ENCODE measurements at regions not wholly inside any gene's neighbourhood (a gene's known extent, or its start where the extent isn't known, plus 50 kb on each side); places are given as distances from the start of the nearest gene placed in this dataset.

DNA sequence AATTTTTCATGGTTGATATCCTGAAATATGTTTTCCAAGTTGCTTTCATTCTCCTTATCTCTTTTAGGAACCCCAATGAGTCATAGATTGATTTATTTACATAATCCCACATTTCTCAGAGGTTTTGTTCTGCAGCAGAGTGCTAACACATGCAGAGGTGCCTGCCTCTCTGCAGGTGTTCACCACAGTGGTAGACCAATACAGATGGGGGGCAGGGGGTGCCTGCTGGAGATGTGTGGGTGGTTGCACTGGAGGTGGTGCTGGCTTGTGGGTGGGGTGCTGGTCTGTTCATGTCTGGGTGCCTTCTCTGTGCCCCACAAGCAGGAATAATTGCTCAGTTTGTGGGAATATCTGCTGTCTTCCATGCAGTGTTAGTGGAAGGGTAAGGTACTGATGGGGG is 131.1 kb downstream of the JRKL start:
- H3K4me1 ChIP-seq (ENCODE audit: control insufficient read depth in 1 of 2, insufficient read depth in 2 of 2, low read depth in 1 of 2, low read length in 1 of 2), result no peaks in the 10 kb centered on the region
- TF ChIP-seq FOXM1 (IDR thresholded peaks at IDR 0.05; ENCODE audit: low read depth) (no peak), CHD2 (IDR thresholded peaks at IDR 0.05; ENCODE audit: low read length, partially characterized antibody) (no peak), ELF1 (IDR thresholded peaks at IDR 0.05) (no peak), GATA2 (CRISPR knock-in tag; IDR thresholded peaks at IDR 0.05) (no peak), YY1 (IDR thresholded peaks at IDR 0.05; ENCODE audit: low read depth) (no peak), NFIC (IDR thresholded peaks at IDR 0.05; ENCODE audit: borderline replicate concordance) (no peak), MEF2A (IDR thresholded peaks at IDR 0.05; ENCODE audit: borderline replicate concordance, low read depth) (no peak), TAF1 (IDR thresholded peaks at IDR 0.05; ENCODE audit: borderline replicate concordance, low read depth, low read length) (no peak), TCF12 (IDR thresholded peaks at IDR 0.05) (no peak), RXRA (IDR thresholded peaks at IDR 0.05; ENCODE audit: borderline replicate concordance, low read depth) (no peak), RFX5 (IDR thresholded peaks at IDR 0.05; ENCODE audit: low read length) (no peak), GABPA (IDR thresholded peaks at IDR 0.05; ENCODE audit: low read depth) (no peak), RAD21 (IDR thresholded peaks at IDR 0.05; ENCODE audit: low read length) (no peak)
- TF ChIP-seq, protein P1, sequence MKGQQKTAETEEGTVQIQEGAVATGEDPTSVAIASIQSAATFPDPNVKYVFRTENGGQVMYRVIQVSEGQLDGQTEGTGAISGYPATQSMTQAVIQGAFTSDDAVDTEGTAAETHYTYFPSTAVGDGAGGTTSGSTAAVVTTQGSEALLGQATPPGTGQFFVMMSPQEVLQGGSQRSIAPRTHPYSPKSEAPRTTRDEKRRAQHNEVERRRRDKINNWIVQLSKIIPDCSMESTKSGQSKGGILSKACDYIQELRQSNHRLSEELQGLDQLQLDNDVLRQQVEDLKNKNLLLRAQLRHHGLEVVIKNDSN (IDR thresholded peaks at IDR 0.05; ENCODE audit: borderline replicate concordance, low read depth), result no peak
- TF ChIP-seq, protein P2, sequence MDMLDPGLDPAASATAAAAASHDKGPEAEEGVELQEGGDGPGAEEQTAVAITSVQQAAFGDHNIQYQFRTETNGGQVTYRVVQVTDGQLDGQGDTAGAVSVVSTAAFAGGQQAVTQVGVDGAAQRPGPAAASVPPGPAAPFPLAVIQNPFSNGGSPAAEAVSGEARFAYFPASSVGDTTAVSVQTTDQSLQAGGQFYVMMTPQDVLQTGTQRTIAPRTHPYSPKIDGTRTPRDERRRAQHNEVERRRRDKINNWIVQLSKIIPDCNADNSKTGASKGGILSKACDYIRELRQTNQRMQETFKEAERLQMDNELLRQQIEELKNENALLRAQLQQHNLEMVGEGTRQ (IDR thresholded peaks at IDR 0.05; ENCODE audit: borderline replicate concordance, low read depth, low read length), result no peak
- TF ChIP-seq, protein P3, sequence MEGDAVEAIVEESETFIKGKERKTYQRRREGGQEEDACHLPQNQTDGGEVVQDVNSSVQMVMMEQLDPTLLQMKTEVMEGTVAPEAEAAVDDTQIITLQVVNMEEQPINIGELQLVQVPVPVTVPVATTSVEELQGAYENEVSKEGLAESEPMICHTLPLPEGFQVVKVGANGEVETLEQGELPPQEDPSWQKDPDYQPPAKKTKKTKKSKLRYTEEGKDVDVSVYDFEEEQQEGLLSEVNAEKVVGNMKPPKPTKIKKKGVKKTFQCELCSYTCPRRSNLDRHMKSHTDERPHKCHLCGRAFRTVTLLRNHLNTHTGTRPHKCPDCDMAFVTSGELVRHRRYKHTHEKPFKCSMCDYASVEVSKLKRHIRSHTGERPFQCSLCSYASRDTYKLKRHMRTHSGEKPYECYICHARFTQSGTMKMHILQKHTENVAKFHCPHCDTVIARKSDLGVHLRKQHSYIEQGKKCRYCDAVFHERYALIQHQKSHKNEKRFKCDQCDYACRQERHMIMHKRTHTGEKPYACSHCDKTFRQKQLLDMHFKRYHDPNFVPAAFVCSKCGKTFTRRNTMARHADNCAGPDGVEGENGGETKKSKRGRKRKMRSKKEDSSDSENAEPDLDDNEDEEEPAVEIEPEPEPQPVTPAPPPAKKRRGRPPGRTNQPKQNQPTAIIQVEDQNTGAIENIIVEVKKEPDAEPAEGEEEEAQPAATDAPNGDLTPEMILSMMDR (IDR thresholded peaks at IDR 0.05), result no peak
- TF ChIP-seq, protein P4, sequence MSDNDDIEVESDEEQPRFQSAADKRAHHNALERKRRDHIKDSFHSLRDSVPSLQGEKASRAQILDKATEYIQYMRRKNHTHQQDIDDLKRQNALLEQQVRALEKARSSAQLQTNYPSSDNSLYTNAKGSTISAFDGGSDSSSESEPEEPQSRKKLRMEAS (IDR thresholded peaks at IDR 0.05; ENCODE audit: low read depth), result no peak

DNA sequence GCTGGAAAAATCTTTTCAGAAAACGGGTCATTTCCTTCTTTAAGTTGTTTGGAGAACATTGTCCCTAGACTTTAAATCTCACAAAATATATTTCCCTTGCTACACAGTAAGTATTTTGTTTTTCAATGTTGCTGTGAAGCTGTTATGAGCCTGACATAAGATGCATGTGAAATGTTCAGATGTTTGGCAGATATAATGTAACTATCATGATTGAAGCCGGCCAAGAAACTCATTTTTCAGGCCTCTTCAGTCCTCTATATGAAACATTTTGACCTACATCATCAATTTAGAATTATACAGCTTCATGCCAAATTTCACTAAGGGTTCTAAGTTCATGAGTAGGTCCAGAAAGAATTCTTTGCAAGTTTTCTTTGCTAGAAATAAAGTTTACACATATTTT is 133.8 kb downstream of the JRKL start:
- H3K36me3 ChIP-seq (replicated peaks in 1 of 2; ENCODE audit: control insufficient read depth in 1 of 2, insufficient read depth in 2 of 2, low read length in 1 of 2), result no peaks in the 10 kb centered on the region
- no peaks in the 10 kb centered on the region for H3K4me1 ChIP-seq (ENCODE audit: control insufficient read depth in 1 of 2, insufficient read depth in 2 of 2, low read depth in 1 of 2, low read length in 1 of 2)
- DNase-seq, result no peak
- ChIA-PET POLR2A (no interaction called here), CTCF (interaction anchor here (0.9 to 1.4 kb wide), 2 partner anchors 12 to 60 kb away, joined by 3 to 4 read pairs; no protein-coding TSS in a partner anchor)
- no peaks in the 10 kb centered on the region for H3K9me2 ChIP-seq
- WGBS (ENCODE audit: low lambda C conversion rate), result 37% methylated on average over 2 of the region's 2 CpGs
- no peaks in the 10 kb centered on the region for H3K9me3 ChIP-seq
- no peak overlapping the region for H3K4me3 ChIP-seq (ENCODE audit: low read depth in 2 of 2, low read length in 1 of 2)
- H3K4me2 ChIP-seq, result no peak overlapping the region
- H4K20me1 ChIP-seq (ENCODE audit: insufficient read depth), result no peaks in the 10 kb centered on the region
- H3F3A ChIP-seq (replicated peaks; ENCODE audit: insufficient read depth), result no peaks in the 10 kb centered on the region
- no peak overlapping the region for H3K27ac ChIP-seq (ENCODE audit: low read depth in 2 of 2, low read length in 1 of 2)
- no peaks in the 10 kb centered on the region for H3K27me3 ChIP-seq (ENCODE audit: insufficient read depth)
- H2AFZ ChIP-seq (ENCODE audit: low read depth), result no peak overlapping the region
- no peak overlapping the region for H3K9ac ChIP-seq
- no peaks in the 10 kb centered on the region for H3K79me2 ChIP-seq (ENCODE audit: insufficient read depth)
- TF ChIP-seq, protein P5, sequence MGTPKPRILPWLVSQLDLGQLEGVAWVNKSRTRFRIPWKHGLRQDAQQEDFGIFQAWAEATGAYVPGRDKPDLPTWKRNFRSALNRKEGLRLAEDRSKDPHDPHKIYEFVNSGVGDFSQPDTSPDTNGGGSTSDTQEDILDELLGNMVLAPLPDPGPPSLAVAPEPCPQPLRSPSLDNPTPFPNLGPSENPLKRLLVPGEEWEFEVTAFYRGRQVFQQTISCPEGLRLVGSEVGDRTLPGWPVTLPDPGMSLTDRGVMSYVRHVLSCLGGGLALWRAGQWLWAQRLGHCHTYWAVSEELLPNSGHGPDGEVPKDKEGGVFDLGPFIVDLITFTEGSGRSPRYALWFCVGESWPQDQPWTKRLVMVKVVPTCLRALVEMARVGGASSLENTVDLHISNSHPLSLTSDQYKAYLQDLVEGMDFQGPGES (IDR thresholded peaks at IDR 0.05; ENCODE audit: low read depth, low read length), result no peak
- TF ChIP-seq, protein P4 (IDR thresholded peaks at IDR 0.05; ENCODE audit: low read depth), result no peak
- TF ChIP-seq, protein P6, sequence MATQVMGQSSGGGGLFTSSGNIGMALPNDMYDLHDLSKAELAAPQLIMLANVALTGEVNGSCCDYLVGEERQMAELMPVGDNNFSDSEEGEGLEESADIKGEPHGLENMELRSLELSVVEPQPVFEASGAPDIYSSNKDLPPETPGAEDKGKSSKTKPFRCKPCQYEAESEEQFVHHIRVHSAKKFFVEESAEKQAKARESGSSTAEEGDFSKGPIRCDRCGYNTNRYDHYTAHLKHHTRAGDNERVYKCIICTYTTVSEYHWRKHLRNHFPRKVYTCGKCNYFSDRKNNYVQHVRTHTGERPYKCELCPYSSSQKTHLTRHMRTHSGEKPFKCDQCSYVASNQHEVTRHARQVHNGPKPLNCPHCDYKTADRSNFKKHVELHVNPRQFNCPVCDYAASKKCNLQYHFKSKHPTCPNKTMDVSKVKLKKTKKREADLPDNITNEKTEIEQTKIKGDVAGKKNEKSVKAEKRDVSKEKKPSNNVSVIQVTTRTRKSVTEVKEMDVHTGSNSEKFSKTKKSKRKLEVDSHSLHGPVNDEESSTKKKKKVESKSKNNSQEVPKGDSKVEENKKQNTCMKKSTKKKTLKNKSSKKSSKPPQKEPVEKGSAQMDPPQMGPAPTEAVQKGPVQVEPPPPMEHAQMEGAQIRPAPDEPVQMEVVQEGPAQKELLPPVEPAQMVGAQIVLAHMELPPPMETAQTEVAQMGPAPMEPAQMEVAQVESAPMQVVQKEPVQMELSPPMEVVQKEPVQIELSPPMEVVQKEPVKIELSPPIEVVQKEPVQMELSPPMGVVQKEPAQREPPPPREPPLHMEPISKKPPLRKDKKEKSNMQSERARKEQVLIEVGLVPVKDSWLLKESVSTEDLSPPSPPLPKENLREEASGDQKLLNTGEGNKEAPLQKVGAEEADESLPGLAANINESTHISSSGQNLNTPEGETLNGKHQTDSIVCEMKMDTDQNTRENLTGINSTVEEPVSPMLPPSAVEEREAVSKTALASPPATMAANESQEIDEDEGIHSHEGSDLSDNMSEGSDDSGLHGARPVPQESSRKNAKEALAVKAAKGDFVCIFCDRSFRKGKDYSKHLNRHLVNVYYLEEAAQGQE (IDR thresholded peaks at IDR 0.05; ENCODE audit: low read depth, low read length), result no peak
- TF ChIP-seq TAF1 (IDR thresholded peaks at IDR 0.05; ENCODE audit: borderline replicate concordance, low read depth, low read length) (no peak), RFX5 (IDR thresholded peaks at IDR 0.05; ENCODE audit: low read length) (no peak), MEF2A (IDR thresholded peaks at IDR 0.05; ENCODE audit: borderline replicate concordance, low read depth) (no peak), POLR2AphosphoS5 (IDR thresholded peaks at IDR 0.05; ENCODE audit: low read depth, low read length) (no peak)

More for the DNA sequence above, 131.1 kb downstream of the JRKL start:
- H3K4me2 ChIP-seq, result no peak overlapping the region
- no peak overlapping the region for H2AFZ ChIP-seq (ENCODE audit: low read depth)
- no peaks in the 10 kb centered on the region for H3F3A ChIP-seq (replicated peaks; ENCODE audit: insufficient read depth)
- H3K79me2 ChIP-seq (ENCODE audit: insufficient read depth), result no peaks in the 10 kb centered on the region
- POLR2A ChIA-PET, result no interaction called here
- H3K4me3 ChIP-seq (ENCODE audit: low read depth in 2 of 2, low read length in 1 of 2), result no peak overlapping the region
- H4K20me1 ChIP-seq (ENCODE audit: insufficient read depth), result no peaks in the 10 kb centered on the region
- H3K27ac ChIP-seq (ENCODE audit: low read depth in 2 of 2, low read length in 1 of 2), result no peak overlapping the region
- no peaks in the 10 kb centered on the region for H3K36me3 ChIP-seq (replicated peaks in 1 of 2; ENCODE audit: control insufficient read depth in 1 of 2, insufficient read depth in 2 of 2, low read length in 1 of 2)
- no peak overlapping the region for H3K9ac ChIP-seq
- no peaks in the 10 kb centered on the region for H3K9me2 ChIP-seq
- H3K9me3 ChIP-seq, result no peaks in the 10 kb centered on the region
- no peaks in the 10 kb centered on the region for H3K27me3 ChIP-seq (ENCODE audit: insufficient read depth)
- CTCF ChIA-PET, result no interaction called here
- no peak for DNase-seq

Data from SK-N-SH (cell line).